Jurkat, Clone E6-1 (cell line): ENCODE measurements at regions not wholly inside any gene's neighbourhood (a gene's known extent, or its start where the extent isn't known, plus 50 kb on each side); places are given as distances from the start of the nearest gene placed in this dataset.

Experiments
- DNase-seq: peaks from one replicate; pipeline ENCODE4 v3.0.0-alpha.2; 2011; ENCODE audit warnings: low read depth, low spot score
- H3K4me3 ChIP-seq: 2 replicates; pipeline ENCODE4 v1.5.1; 2011; ENCODE audit warnings: mild to moderate bottlenecking, low read length, control low read depth, moderate library complexity

DNA sequence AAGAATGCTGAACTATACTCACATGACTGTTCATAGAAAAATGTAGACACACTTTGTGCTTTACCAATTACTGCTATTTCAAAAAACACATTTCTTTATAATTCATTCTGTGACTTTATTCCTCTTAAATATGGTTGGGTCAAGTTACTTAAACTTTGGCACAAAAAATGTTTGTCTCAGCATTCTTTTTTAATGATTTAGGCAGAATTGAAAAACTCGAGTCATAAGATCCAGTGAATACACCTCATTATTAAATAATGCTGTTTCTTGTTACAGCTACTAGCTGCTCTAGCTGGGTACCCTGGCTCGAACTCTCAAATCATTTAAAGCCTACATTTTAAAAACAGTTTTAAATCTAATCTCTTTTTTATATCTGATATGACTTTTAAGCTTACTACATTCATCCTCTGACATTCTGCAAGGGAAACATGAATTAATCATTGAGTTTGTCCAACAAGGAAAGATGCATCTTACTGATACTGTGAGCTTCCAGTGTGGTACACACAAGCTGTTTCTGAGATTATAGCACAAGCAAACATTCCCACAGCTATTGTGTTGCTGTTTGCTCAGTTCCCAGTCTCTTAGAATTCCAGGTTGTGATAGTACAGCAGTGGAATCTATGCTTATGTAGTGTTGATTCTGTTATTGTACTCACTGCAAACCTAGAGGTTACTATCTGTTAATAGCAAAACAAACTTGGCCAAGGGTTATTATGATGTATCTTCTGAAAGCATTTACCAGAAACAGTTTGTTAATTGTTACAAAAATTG lies 746.5 kb downstream of the USP25 start:
- no peak overlapping the region for H3K4me3 ChIP-seq
- no peak for DNase-seq

DNA sequence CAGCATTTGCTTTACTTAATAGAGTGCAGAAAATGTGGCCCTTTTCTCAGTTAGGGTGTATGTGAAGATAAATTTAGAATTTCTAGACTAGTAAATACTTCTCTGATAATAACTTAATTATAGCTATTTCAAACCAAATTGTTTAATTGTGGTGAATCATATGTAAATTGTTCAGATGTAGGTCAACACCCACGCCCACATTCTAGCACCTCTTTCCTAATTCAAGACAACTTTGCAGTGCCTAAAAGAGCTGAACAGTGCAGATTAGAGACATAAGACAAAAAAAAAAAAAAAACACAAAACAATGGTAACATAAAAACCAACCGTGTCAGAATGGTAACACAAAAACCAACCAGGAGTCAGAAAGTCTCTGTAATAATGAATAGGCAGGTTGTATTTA lies 758.3 kb downstream of the USP25 start:
- H3K4me3 ChIP-seq: no peak overlapping the region
- no peak for DNase-seq

GRCh38 chr21:16492356-16492755 lies 762.6 kb downstream of the USP25 start:
- H3K4me3 ChIP-seq: no peak overlapping the region

GRCh38 chr21:16492892-16493291 lies 763.1 kb downstream of the USP25 start:
- DNase-seq: no peak
- H3K4me3 ChIP-seq: no peak overlapping the region

More at GRCh38 chr21:16492356-16492755, 762.6 kb downstream of the USP25 start:
- DNase-seq: no peak

DNA sequence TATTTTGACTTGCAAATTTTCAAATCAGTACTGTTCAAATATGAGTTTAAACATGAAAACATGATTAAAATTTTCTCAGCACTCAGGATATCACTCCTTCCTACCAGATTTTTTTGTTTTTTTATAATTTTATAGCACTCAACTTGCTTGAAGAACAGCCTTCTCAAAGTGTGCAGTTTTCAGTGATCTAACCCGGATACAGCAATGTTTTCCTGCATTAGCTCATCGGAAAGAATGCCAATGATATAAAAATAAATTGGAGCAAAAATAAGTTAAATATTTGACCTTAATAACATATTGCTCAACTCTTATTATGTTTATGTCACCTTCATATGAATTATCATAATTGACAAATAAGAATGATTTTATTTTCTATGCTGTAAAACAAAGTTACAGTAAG lies 766.8 kb downstream of the USP25 start:
- no peak overlapping the region for H3K4me3 ChIP-seq
- no peak for DNase-seq

DNA sequence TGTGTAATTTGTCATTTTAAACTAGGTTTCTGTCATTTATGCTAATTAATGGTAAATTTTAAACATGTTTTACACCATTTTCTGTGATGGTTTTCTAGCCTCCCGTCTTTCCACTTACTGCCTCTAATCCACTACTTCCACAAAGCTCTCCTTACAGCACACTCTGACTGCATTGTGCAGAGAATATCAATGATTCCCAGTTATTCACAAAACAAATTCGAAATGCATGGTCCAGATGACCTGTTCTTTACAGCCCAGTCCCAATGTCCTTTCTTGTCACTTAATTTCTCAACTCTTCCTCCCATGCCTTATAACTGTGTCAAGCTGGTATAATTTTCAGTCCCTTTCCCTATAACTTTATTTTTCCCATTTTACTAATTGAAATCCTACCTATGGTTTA lies 770.5 kb downstream of the USP25 start:
- DNase-seq: no peak
- no peak overlapping the region for H3K4me3 ChIP-seq

DNA sequence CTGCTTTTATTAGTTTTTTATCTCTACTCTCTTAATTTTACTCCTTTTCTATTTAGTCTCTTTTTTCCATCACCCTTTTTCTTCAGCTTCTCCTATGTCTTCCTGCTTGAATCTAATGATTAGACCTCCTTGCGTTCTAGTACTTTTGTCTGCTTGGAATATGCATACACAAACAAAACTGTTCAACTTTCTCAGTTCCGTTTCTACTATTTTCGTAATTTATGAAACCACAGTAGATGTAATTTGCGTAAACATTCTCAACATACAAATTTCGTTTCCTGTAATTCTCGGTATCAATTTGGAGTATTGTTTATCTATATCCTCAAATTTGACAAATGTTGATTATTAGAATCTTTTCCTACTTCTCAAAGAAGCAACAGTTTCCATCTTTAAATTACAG lies 772.5 kb downstream of the USP25 start:
- no peak for DNase-seq

GRCh38 chr21:16502897-16503296 lies 773.1 kb downstream of the USP25 start:
- no peak overlapping the region for H3K4me3 ChIP-seq
- no peak for DNase-seq

More for the DNA sequence above, 772.5 kb downstream of the USP25 start:
- H3K4me3 ChIP-seq: no peak overlapping the region

DNA sequence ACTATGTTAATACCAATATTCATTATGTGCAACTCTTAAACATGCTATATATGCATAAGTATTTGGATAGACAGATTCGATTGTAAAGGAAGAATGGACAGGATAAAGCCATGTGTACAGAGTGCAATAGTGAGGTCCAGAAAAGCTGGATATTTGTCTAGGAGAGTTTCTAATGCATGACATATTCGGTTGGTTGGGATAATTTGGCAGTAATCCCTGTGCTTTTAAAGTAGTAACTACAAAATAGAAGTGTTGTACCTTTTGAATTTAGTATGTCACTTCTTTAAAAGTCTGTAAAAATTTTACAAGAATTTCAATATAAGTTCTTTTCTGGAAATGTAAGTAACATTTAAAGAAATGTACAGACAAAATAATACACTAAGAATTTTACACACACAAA lies 774.5 kb downstream of the USP25 start:
- no peak overlapping the region for H3K4me3 ChIP-seq
- no peak for DNase-seq

GRCh38 chr21:16504766-16505165 lies 775.0 kb downstream of the USP25 start:
- no peak for DNase-seq
- H3K4me3 ChIP-seq: no peak overlapping the region

- H3K4me3 ChIP-seq: no peak overlapping the region
- no peak for DNase-seq
Measured at GRCh38 chr21:16509476-16509875, 779.7 kb downstream of the USP25 start.

DNA sequence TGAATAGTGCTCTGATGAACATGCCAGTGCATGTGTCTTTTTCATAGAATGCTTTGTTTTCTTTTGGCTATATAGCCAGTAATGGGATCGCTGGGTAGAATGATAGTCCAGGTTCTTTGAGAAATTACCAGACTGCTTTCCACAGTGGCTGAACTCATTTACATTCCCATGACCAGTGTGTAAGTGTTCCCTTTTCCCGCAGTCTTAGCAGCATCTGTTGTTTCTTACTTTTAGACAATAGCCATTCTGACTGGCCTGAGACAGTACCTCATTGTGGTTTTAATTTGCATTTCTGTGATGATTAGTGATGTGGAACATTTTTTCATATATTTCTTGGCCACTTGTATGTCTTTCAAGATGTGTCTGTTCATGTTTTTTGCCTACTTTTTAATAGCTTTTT lies 784.5 kb downstream of the USP25 start:
- H3K4me3 ChIP-seq: no peak overlapping the region
- DNase-seq: no peak

DNA sequence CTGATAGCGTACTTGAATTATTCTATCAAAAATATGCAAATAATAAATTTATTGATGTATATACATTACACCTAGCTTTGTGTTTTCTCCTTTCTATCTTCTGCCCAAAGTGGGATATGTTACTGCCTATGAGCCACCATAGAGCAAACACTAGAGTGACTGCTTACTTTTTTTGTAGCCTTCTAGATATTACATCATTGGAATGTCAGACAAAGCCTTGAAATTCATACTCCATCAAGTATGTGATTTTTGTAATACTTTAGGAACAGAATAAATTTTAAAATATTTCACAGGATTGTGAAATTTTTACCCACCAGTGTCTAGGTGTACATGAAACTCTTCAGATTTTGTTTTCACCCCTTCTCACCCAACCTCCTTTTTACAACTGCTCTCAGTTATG lies 787.6 kb downstream of the USP25 start:
- no peak overlapping the region for H3K4me3 ChIP-seq
- no peak for DNase-seq

GRCh38 chr21:16519036-16519435 lies 789.3 kb downstream of the USP25 start:
- DNase-seq: no peak

DNA sequence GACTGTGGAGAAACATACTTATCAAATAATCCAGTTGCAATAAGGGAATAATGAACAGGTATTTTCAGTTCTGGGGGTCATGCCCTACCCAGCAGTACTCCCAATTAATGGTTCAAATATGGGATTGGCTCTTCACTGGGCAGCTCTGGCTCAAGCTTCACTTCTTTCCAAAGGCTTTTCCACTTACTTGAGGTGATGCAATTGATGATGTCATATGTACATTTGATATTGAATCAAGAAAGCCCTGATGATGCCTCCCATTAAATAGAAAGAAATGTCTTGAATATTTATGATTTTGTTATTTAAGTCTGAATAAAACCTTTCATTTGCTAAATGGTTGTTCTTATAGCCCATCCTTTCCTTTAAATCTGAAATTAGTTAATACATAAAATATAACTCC lies 789.9 kb downstream of the USP25 start:
- H3K4me3 ChIP-seq: no peak overlapping the region
- no peak for DNase-seq

More at GRCh38 chr21:16519036-16519435, 789.3 kb downstream of the USP25 start:
- no peak overlapping the region for H3K4me3 ChIP-seq

DNA sequence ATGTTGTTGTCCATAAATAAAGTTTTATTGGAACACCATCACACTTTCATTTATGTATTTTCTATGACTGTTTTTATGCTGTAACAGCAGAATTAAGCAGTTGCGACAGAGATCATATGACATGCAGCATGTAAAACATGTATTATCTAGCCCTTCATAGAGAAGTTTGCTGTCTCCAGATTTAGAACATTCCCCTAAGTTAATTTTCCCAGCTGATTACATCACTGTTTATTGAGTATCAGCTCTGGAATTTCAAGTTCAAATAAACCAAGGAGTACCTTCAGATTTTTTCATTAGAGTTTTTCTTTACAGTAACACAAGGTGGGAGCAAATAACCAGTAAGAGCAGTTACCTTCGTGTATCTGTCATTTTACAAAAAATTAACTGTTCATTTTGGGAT lies 792.8 kb downstream of the USP25 start:
- H3K4me3 ChIP-seq: no peak overlapping the region
- DNase-seq: no peak

DNA sequence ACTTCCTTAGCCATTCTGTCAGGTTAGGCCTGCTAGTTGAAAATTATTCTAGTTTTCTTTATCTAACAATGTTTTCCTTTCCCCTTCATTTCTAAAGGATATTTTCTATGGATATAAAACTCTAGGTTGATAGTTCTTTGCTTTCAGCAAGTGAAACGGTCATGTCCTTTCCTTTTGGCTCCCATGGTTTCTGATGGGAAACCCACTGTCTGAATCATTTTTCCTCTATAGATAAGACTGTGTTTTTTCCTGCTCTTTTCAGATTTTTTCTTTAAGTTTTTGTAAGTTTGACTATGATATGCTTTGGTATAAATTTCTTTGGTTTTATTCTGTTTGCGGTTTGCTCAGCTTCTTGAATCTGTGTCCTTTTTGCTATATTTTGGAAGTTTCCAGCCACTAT lies 800.9 kb downstream of the USP25 start:
- H3K4me3 ChIP-seq: no peak overlapping the region
- DNase-seq: no peak

DNA sequence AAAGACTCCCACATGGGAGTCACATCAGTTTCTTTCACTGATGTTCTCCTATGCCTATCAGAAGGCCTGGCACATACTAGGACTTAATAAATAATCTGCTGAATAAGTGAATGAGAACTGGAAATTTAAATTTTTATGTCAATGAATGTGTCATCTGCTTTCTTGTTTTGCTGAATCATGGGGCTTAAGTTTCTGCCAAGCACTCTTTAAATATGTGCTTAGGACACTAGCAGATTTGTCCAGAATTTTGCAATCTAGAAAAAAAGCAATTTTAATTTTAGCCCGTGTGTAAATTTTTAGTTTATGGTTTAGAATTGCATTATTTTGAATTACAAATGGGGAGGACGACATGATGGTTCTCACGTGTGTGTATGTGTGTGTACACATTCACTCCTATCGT lies 803.1 kb downstream of the USP25 start:
- DNase-seq: no peak
- H3K4me3 ChIP-seq: no peak overlapping the region

DNA sequence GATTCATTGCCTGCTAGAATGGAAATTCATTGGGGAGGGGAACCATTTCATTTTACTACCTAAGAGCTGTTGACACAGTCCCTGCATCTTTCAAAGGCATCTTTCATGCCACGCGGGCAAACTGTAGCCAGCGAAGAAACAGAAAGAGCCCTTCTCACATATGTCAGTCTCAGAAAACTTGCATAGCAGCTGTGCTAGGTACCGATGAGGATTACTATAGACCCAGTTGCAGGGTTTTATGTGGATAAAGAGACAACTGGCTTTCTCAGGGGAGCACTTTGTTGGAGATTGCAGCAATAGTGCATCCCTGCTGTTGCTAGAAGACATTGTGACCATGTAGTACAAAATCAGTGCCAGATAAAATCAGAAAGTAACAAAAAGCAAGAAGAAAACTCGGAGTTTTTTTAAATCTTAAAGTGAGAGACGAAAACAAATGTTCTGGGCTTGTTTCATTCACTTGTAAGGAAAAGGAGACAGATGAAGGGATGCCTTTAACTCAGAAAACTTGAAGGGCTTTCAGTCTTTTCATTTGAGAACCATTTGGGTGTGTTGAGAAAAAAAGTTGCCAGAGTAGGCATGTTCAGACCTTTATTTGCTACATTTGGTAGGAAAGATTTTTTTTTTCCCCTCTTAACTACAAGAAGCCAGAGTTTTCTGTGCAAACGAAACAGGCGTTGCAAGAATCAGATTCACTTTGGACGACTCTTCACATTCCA lies 804.1 kb downstream of the USP25 start:
- no peak for DNase-seq
- H3K4me3 ChIP-seq: no peak overlapping the region

GRCh38 chr21:16534408-16535101 lies 804.8 kb downstream of the USP25 start:
- DNase-seq: no peak
- no peak overlapping the region for H3K4me3 ChIP-seq
